CD4-positive, alpha-beta T cell treated with Interleukin-6 for 4 hours (primary cell): ENCODE measurements at regions not wholly inside any gene's neighbourhood (a gene's known extent, or its start where the extent isn't known, plus 50 kb on each side); places are given as distances from the start of the nearest gene placed in this dataset.

Source experiments
- DNase-seq: peaks from one replicate; pipeline ENCODE4 v3.0.0-alpha.2; 2020; ENCODE audit warnings: mixed read lengths

DNA sequence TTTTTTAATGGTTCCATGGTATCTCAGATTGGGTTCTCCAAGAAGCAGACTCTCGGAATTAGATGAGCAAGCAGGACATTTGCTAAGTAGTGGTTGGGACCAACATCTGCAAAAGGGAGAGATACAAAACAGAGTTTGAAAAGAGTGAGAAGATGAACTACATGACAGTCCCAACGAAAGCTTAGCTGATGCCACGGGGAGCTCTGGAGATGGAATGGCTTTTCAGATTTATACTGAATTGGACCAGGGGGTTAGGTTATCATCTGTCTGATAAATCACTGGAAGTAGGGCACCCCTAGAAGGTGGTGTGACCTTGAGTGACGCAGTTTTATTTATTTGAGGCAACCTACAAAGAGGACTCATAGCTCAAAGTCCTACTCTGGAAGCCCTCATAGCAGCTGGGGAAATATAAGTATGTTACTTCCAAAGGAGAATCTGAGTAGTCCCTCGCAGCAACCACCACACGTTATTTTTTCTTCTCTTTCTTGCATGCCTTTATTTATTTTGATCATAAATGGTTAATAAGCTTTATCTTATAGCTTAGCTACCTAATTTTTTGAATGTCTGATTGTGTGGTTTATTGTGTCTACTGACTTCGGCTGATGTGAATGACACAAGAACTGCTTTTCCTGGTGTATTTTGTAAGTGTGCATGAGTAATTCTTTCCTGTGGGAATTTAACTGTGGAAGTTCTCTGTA, 815.4 kb downstream of the SQOR start:
- no peak for DNase-seq

DNA sequence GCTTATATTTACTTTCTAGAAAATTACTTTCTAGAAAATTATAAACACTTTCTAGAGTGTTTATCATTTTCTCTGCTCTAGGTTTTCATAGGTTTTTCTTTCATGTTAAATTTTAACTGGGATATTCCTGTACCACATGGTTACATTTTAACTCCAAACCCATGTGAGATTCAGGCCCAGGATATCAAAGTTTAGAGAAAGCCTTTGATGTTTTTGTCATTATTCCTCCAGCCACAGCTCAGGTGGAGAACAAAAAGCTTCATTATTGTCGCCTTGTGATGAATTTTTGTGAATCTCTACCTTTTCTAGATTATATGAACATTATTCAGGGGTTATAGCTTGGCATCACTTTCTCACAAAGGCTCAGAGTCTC, 816.0 kb downstream of the SQOR start:
- no peak for DNase-seq

GRCh38 chr15:46452297-46452820, 817.5 kb downstream of the SQOR start:
- no peak for DNase-seq

DNA sequence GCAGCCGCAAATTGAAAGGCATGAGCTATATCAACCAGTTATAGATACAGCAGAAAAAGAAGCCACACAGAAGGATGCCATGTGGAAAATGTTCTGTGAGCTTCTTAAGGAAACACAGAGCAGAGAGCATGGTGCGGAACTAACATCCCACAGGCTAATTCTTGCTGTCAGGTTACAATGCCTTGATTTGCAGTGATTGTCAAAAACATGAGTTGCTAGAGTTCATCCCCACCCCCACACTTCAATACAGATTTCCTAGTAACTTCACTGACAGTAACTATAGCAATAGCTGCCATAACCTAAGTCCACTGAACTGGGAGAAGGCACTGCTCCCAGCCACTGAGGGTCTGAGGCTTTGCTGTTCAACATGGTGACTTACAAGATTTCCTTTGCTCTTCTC, 821.6 kb downstream of the SQOR start:
- DNase-seq, result no peak

GRCh38 chr15:46460431-46461094, 825.7 kb downstream of the SQOR start:
- no peak for DNase-seq

DNA sequence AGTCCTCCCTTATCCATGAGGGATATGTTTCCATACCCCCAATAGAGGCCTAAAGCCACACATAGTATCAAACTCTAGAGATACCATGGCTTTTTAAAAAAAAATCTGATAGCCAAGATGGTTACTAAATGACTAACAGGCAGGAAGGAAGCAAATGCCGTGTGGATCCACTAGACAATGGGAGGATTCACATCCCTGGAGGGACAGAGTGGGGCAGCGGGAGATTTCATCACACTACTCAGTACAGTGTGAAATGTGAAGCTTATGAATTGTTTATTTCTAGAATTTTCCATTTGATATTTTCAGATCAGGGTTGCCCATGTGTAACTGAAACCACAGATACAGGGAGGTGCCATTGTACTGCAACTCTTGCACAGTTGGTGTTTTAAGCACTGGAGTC, 826.6 kb downstream of the SQOR start:
- DNase-seq, result no peak

DNA sequence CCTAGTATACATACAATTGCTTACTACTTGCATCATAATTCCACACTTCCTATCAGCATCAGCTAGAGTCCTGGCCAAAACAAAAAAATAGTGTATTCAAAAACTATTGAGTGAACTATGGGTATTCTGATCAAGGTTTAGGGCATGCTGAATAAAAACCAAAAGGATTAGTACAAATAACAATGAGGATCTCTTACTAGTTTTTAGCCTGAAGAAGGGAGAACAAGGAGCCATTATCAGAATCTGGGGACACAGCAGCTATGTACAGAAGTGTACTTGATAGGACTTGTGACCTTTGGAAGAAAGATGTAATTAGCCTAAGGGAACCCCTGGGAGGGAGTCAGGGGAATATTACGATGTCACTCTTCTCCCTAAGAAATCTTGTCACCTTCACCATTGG, 832.2 kb downstream of the SQOR start:
- DNase-seq, result no peak

DNA sequence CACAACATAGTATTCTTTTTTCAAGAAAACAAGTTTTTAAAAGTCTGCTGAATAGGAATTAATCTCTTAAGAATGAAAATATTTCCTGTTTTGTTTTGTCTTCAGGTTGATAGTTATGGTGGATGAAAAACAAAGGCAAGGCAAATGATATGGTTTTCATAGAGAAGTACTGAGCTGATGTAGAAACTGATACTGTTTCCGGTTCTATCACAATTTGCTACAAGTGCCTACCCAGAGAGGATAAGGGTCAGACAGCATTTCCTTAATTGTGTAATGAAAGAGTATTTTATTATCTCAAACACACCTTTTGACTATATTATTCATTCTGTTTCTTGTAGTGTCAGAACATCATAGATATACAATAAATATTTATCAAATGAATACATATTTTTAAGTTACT, 836.3 kb downstream of the SQOR start:
- no peak for DNase-seq

- no peak for DNase-seq
Measured at GRCh38 chr15:46489276-46489675, 854.4 kb downstream of the SQOR start.

DNA sequence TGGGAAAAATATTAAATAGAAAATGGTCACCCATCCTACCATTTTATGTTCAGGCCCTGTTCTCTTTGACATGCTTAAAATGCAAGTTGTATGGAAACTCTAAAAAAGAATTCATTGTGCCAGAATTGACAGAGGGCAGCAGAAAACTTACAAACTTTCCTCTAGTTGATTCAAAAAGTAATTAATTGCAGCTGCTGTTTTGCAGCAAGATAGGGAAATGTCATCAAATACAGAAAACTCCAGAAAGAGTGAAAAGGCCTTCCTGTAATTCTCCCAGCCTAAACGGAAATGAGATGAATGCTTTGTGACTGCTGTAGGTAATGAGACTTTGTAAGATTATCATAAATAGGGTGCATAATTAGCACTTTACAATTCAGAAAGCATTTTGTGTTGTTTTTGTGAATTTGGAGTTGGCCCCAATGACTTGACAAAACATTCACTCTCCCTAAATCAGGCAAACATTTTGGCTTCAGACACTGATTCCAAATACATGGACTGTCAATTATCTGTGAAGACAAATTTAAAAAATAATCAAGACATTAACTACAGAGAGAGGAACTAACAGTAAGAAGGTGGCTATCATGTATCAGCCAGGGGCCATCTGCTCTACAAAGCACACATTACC, 861.8 kb downstream of the SQOR start:
- no peak for DNase-seq

DNA sequence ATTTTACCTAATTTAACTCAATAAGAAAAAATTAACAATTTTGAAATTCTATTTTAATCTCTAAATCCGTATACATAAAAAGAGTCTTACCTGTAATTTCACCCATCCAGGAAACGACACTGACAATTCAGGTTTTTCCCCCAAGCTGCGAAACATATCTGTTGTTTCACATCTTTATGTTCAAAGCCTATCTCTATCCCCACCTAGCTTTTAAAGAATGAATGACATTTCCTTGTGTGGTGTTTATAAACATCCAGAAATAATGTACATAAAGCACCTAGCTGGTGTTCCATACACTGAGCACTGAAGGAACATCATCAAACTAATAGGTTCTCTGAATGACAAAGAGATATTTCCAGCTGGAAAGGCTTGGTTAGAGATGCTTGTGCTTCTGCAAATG, 867.8 kb downstream of the SQOR start:
- DNase-seq, result no peak

DNA sequence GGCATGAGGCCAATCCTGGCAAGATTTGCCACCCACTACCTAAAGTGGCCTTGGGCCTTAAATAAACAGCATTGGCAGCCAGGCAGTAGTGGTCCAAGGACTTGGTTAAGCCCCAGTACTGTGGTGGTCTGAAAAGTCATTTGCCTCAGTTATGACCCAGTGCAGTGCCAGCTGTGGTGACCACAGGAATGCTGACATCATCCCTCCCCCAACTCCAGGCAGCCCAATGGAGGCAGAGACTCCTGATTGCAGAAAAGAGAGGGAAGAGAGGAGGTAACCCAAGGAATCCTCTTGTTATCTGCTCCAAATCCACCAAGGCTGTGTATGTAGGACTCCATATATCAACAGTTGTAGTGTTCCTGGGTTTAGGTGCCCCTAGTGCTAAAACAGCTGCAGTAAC, 883.6 kb downstream of the SQOR start:
- DNase-seq, result no peak

DNA sequence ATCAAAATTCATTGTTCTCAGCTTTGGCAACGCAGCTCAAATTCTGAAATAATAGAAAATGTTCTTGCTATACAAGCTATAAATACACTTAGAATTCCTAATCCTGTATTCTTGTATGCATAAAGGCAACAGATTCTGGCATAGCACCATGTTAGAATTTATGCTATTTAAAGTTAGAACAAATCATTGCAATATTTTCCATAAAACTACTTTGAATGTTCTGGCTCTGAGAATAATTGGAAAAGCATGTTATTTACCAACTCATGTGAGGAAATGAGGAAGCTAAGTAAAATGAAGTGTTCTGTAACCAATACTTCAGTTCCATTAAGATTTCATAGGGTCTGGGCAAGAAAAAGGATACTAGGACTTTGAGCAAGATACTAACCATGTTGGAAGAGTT, 888.9 kb downstream of the SQOR start:
- no peak for DNase-seq

GRCh38 chr15:46525984-46526725, 891.3 kb downstream of the SQOR start:
- no peak for DNase-seq

- no peak for DNase-seq
Measured at GRCh38 chr15:46526726-46527110, 891.9 kb downstream of the SQOR start.

DNA sequence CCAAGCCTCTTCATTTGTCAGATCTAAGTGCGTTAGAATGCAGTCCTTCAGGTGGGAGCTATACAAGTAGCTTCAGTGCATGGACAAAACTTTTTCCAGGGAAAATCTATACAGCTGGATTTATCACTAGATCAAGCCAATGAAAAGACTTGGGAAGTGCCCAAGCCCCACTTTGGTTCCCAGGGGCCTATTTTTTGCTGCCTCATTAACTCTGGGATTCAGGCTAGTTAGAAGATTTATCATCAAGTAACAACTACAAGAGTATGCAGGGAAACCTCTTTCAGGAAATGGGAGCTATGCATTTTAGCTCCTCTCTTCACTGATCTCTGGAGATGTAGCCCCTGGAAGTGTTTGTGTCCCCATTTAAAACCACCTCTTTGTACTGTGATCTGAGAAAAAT, 908.8 kb downstream of the SQOR start:
- DNase-seq, result no peak

DNA sequence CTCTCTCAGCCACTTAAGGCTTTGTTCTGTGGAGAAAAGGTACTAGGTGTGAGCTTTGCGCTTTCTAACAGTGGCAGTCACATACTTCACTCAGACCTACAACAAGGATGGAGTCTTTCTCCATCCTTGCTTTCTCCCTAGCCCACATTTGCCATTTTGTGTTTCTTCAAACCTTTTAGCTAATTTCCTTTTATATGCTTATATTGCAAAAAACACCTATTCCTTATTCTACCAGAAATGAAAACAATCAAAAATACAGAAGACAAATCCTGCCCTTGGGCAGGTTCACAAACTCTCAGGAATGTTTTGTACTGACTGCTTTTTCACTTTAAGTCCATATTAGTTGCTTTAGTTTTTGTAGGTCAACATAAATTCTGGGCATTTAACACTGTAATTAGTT, 914.2 kb downstream of the SQOR start:
- no peak for DNase-seq

- no peak for DNase-seq
Measured at GRCh38 chr15:46552316-46552715, 917.5 kb downstream of the SQOR start.

DNA sequence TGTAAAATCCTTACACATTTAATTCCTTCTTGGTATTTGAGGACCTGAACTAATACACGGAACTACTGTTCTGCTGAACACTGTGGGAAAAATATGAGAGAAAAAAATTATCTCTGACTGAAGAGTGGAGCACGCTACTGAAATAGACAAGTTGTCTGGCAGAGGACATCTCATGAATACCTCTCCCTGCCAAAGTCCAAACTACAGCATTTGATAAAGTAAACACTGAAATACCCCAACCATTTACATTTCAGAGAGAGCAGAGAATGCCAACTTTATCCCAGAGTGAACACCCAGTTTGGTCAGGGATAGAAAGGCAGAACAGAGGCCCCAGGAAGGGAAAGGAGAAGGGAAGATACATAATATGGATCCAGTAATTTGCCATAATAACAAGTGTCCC, 920.7 kb downstream of the SQOR start:
- DNase-seq, result no peak

- DNase-seq, result no peak
Measured at GRCh38 chr15:46556010-46556409, 921.2 kb downstream of the SQOR start.

DNA sequence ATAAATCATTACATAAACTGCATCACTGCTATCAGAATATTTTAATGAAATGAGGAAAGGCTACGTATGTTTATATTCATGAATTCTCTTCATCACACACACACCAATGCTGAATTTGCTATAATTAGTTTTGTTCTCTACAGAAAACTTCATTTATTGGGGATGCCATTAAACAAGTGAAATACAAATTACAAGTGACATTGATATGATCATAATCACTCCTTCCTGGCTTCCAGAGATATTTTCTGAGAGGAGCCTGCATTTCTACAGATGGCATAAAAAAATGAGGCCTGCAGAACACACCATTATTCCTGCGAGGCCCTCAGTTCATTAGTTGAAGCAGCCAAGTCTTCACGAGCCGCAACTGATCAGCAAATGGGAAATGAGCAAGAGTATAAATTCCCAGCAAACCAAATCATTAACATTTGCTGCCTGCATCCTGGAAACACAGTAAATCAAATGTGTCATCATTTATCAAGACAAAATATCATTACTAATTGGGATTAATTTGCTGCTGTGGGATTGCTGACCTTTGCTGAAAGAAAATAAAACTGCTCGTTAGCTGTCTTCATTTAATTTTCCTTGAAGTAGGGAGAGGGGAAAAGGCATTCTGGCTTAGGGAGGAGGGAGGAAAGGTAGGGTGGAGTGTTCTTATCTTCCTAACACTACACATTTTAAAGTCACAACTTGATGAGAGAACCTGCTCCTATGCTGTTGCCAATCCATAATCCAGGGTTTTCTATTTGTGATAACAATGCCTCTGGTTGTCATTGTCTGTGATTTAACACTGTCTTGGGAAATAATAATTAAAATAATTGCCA, 921.9 kb downstream of the SQOR start:
- DNase-seq, result no peak

GRCh38 chr15:46567968-46568367, 933.1 kb downstream of the SQOR start:
- DNase-seq, result no peak

DNA sequence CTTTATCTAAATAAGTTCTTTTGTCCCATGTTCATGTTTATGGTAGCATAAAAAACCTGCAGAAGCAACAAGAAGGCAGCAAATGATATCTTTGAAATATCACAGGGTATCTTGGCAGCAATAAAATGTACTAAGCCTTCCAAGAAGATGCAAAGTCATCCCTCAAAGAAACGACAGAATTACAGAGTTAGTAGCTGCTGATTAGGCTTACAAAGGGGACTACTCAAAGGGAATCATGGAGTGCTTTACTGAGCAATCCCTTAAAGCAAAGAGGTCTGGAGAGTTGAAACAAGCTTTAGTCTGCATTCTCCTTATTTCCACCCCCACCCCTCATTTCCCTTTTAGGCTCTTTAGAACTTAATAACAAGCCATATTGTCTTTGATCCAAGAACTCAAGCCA, 935.0 kb downstream of the SQOR start:
- no peak for DNase-seq
